ENCODE measurements at regions not wholly inside any gene's neighbourhood (a gene's known extent, or its start where the extent isn't known, plus 50 kb on each side); places are given as distances from the start of the nearest gene placed in this dataset.

DNA sequence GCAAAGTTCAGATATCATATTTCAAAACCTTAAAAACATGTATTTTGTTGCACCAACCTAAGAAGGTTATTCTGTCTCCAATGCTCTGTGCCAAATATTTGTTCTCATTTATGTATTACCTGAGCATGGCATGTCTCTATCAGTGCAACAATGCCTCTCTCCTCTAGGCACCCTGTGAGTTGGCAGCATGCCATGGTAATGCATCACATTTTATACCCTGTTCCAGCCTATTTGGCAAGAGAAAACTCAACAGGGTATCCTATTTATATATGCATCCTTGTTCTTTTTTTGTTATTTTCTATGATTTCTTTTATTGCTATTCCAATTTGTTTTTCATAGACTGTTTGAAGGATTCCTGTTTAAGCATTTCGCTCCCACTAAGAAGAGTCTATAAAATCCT is 126.3 kb upstream of the NRXN1 start:
- H3K4me3 ChIP-seq (ENCODE audit: low read depth, low read length): no peak overlapping the region
- H3K4me1 ChIP-seq (ENCODE audit: control insufficient read depth, insufficient read depth, low read length): no peaks in the 10 kb centered on the region
- POLR2A ChIA-PET: no interaction called here
- TF ChIP-seq ZNF311 (tag by site-specific recombination; IDR thresholded peaks at IDR 0.05; ENCODE audit: borderline replicate concordance) (no peak), ZNF350 (tag by site-specific recombination; IDR thresholded peaks at IDR 0.05) (no peak)
- TF ChIP-seq, protein P1, sequence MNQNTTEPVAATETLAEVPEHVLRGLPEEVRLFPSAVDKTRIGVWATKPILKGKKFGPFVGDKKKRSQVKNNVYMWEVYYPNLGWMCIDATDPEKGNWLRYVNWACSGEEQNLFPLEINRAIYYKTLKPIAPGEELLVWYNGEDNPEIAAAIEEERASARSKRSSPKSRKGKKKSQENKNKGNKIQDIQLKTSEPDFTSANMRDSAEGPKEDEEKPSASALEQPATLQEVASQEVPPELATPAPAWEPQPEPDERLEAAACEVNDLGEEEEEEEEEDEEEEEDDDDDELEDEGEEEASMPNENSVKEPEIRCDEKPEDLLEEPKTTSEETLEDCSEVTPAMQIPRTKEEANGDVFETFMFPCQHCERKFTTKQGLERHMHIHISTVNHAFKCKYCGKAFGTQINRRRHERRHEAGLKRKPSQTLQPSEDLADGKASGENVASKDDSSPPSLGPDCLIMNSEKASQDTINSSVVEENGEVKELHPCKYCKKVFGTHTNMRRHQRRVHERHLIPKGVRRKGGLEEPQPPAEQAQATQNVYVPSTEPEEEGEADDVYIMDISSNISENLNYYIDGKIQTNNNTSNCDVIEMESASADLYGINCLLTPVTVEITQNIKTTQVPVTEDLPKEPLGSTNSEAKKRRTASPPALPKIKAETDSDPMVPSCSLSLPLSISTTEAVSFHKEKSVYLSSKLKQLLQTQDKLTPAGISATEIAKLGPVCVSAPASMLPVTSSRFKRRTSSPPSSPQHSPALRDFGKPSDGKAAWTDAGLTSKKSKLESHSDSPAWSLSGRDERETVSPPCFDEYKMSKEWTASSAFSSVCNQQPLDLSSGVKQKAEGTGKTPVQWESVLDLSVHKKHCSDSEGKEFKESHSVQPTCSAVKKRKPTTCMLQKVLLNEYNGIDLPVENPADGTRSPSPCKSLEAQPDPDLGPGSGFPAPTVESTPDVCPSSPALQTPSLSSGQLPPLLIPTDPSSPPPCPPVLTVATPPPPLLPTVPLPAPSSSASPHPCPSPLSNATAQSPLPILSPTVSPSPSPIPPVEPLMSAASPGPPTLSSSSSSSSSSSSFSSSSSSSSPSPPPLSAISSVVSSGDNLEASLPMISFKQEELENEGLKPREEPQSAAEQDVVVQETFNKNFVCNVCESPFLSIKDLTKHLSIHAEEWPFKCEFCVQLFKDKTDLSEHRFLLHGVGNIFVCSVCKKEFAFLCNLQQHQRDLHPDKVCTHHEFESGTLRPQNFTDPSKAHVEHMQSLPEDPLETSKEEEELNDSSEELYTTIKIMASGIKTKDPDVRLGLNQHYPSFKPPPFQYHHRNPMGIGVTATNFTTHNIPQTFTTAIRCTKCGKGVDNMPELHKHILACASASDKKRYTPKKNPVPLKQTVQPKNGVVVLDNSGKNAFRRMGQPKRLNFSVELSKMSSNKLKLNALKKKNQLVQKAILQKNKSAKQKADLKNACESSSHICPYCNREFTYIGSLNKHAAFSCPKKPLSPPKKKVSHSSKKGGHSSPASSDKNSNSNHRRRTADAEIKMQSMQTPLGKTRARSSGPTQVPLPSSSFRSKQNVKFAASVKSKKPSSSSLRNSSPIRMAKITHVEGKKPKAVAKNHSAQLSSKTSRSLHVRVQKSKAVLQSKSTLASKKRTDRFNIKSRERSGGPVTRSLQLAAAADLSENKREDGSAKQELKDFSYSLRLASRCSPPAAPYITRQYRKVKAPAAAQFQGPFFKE (tag by site-specific recombination; IDR thresholded peaks at IDR 0.05; ENCODE audit: borderline replicate concordance): no peak
- H3K27ac ChIP-seq (ENCODE audit: extremely low read depth, low read depth, low read length): no peak overlapping the region
- no peaks in the 10 kb centered on the region for H3K9me3 ChIP-seq (ENCODE audit: control insufficient read depth, insufficient read depth, low read depth, low read length)
- H3K36me3 ChIP-seq (ENCODE audit: control insufficient read depth in 2 of 2, insufficient read depth in 1 of 2, low read length in 2 of 2): no peaks in the 10 kb centered on the region
- CTCF ChIA-PET: no interaction called here

DNA sequence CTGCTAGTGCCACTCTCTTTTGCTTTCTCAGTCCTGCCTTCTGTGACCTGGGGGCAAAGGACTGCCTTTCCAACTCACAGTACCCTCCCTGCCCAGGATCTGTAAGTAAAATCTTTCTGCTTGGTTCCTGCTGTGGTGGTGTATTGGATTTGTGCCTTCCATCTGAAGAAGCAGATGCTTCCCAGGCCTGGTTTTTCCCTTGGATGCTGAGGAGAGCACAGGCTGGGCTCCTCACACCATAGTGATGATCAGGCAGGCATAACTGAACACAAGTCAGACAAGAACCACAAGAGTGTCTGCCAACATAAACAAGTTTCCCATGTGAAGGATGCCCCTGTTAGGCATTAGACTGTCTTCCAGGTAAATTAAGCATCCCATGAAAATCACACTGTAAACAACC is 121.3 kb upstream of the NRXN1 start:
- CTCF ChIA-PET: no interaction called here
- Histone ChIP-seq H3K9me3 (ENCODE audit: control insufficient read depth, insufficient read depth, low read depth, low read length) (no peaks in the 10 kb centered on the region), H3K4me1 (ENCODE audit: control insufficient read depth, insufficient read depth, low read length) (no peaks in the 10 kb centered on the region), H3K4me3 (ENCODE audit: low read depth, low read length) (no peak overlapping the region), H3K27ac (ENCODE audit: extremely low read depth, low read depth, low read length) (no peak overlapping the region), H3K36me3 (ENCODE audit: control insufficient read depth in 2 of 2, insufficient read depth in 1 of 2, low read length in 2 of 2) (no peaks in the 10 kb centered on the region)
- POLR2A ChIA-PET: no interaction called here
- TF ChIP-seq HOXD13 (CRISPR knock-in tag; IDR thresholded peaks at IDR 0.05; ENCODE audit: borderline replicate concordance) (no peak), ZFHX2 (tag by site-specific recombination; conservative IDR thresholded peaks at IDR 0.05) (no peak), ZNF350 (tag by site-specific recombination; IDR thresholded peaks at IDR 0.05) (no peak)
- TF ChIP-seq, protein P2, sequence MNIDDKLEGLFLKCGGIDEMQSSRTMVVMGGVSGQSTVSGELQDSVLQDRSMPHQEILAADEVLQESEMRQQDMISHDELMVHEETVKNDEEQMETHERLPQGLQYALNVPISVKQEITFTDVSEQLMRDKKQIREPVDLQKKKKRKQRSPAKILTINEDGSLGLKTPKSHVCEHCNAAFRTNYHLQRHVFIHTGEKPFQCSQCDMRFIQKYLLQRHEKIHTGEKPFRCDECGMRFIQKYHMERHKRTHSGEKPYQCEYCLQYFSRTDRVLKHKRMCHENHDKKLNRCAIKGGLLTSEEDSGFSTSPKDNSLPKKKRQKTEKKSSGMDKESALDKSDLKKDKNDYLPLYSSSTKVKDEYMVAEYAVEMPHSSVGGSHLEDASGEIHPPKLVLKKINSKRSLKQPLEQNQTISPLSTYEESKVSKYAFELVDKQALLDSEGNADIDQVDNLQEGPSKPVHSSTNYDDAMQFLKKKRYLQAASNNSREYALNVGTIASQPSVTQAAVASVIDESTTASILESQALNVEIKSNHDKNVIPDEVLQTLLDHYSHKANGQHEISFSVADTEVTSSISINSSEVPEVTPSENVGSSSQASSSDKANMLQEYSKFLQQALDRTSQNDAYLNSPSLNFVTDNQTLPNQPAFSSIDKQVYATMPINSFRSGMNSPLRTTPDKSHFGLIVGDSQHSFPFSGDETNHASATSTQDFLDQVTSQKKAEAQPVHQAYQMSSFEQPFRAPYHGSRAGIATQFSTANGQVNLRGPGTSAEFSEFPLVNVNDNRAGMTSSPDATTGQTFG (tag by site-specific recombination; IDR thresholded peaks at IDR 0.05; ENCODE audit: borderline replicate concordance): no peak

DNA sequence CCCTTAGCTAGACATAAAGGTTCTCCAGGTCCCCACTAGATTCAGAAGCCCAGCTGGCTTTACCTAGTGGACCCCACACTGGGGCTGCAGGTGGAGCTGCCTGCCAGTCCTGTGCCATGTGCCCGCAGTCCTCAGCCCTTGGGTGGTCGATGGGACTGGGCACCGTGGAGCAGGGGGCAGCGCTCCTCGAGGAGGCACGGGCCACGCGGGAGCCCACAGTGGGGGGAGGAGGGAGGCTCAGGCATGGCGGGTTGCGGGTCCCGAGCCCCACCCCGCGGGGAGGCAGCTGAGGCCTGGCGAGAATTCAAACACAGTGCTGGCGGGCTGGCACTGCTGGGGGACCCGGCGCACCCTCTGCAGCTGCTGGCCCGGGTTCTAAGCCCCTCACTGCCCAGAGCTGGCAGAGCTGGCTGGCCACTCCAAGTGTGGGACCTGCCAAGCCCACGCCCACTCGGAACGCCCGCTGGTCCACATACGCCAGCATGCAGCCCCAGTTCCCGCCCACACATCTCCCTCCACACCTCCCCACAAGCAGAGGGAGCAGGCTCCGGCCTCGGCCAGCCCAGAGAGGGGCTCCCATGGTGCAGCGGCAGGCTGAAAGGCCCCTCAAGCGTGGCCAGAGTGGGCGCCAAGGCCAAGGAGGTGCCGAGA is 119.7 kb upstream of the NRXN1 start:
- CTCF ChIA-PET: no interaction called here
- POLR2A ChIA-PET: no interaction called here
- Histone ChIP-seq H3K4me3 (ENCODE audit: low read depth, low read length) (no peak overlapping the region), H3K27ac (ENCODE audit: extremely low read depth, low read depth, low read length) (no peak overlapping the region), H3K4me1 (ENCODE audit: control insufficient read depth, insufficient read depth, low read length) (no peaks in the 10 kb centered on the region), H3K36me3 (ENCODE audit: control insufficient read depth in 2 of 2, insufficient read depth in 1 of 2, low read length in 2 of 2) (no peaks in the 10 kb centered on the region), H3K9me3 (ENCODE audit: control insufficient read depth, insufficient read depth, low read depth, low read length) (no peaks in the 10 kb centered on the region)
- TF ChIP-seq TCF7L2 (IDR thresholded peaks at IDR 0.05; ENCODE audit: borderline replicate concordance, low read depth, low read length) (no peak), TRIM28 (IDR thresholded peaks at IDR 0.05; ENCODE audit: borderline replicate concordance, low read length) (no peak)

DNA sequence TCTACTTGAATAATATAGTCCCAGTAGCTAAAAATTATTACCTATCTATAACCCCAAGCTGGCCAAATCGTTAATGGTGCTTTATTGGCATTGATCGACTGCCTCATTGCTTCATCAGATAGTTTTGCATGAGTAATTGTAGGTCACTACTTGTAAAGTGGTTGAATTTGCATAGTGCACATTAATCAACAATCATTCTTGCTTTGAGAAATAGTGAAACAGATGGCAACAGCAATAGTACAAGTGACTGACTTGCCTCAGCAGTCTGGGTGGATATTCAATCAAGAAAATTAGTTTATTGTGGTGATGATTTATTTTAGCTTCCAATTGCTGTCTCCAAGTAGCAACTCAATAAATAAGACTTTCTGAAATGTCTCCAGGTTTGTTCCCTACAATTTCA is 117.8 kb upstream of the NRXN1 start:
- CTCF ChIA-PET: no interaction called here
- no peak overlapping the region for H3K4me3 ChIP-seq (ENCODE audit: low read depth, low read length)
- H3K27ac ChIP-seq (ENCODE audit: extremely low read depth, low read depth, low read length): no peak overlapping the region
- no peaks in the 10 kb centered on the region for H3K9me3 ChIP-seq (ENCODE audit: control insufficient read depth, insufficient read depth, low read depth, low read length)
- POLR2A ChIA-PET: no interaction called here
- H3K36me3 ChIP-seq (ENCODE audit: control insufficient read depth in 2 of 2, insufficient read depth in 1 of 2, low read length in 2 of 2): no peaks in the 10 kb centered on the region
- H3K4me1 ChIP-seq (ENCODE audit: control insufficient read depth, insufficient read depth, low read length): no peaks in the 10 kb centered on the region
- TF ChIP-seq, protein P3, sequence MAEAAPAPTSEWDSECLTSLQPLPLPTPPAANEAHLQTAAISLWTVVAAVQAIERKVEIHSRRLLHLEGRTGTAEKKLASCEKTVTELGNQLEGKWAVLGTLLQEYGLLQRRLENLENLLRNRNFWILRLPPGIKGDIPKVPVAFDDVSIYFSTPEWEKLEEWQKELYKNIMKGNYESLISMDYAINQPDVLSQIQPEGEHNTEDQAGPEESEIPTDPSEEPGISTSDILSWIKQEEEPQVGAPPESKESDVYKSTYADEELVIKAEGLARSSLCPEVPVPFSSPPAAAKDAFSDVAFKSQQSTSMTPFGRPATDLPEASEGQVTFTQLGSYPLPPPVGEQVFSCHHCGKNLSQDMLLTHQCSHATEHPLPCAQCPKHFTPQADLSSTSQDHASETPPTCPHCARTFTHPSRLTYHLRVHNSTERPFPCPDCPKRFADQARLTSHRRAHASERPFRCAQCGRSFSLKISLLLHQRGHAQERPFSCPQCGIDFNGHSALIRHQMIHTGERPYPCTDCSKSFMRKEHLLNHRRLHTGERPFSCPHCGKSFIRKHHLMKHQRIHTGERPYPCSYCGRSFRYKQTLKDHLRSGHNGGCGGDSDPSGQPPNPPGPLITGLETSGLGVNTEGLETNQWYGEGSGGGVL (tag by site-specific recombination; IDR thresholded peaks at IDR 0.05): no peak
- TF ChIP-seq, protein P4, sequence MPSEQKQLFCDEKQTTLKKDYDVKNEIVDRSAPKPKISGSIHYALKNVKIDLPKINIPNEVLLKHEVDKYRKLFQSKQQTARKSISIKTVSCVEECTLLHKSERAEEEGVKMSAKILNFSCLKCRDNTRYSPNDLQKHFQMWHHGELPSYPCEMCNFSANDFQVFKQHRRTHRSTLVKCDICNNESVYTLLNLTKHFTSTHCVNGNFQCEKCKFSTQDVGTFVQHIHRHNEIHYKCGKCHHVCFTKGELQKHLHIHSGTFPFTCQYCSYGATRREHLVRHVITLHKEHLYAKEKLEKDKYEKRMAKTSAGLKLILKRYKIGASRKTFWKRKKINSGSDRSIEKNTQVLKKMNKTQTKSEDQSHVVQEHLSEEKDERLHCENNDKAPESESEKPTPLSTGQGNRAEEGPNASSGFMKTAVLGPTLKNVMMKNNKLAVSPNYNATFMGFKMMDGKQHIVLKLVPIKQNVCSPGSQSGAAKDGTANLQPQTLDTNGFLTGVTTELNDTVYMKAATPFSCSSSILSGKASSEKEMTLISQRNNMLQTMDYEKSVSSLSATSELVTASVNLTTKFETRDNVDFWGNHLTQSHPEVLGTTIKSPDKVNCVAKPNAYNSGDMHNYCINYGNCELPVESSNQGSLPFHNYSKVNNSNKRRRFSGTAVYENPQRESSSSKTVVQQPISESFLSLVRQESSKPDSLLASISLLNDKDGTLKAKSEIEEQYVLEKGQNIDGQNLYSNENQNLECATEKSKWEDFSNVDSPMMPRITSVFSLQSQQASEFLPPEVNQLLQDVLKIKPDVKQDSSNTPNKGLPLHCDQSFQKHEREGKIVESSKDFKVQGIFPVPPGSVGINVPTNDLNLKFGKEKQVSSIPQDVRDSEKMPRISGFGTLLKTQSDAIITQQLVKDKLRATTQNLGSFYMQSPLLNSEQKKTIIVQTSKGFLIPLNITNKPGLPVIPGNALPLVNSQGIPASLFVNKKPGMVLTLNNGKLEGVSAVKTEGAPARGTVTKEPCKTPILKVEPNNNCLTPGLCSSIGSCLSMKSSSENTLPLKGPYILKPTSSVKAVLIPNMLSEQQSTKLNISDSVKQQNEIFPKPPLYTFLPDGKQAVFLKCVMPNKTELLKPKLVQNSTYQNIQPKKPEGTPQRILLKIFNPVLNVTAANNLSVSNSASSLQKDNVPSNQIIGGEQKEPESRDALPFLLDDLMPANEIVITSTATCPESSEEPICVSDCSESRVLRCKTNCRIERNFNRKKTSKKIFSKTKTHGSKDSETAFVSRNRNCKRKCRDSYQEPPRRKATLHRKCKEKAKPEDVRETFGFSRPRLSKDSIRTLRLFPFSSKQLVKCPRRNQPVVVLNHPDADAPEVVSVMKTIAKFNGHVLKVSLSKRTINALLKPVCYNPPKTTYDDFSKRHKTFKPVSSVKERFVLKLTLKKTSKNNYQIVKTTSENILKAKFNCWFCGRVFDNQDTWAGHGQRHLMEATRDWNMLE (tag by site-specific recombination; conservative IDR thresholded peaks at IDR 0.05; ENCODE audit: low read depth): no peak
- no peak for TF ChIP-seq ZEB2 (tag by site-specific recombination; IDR thresholded peaks at IDR 0.05)
- no peak for TF ChIP-seq ZNF133 (tag by site-specific recombination; IDR thresholded peaks at IDR 0.05)
